NT2/D1 (cell line): ENCODE measurements at regions not wholly inside any gene's neighbourhood (a gene's known extent, or its start where the extent isn't known, plus 50 kb on each side); places are given as distances from the start of the nearest gene placed in this dataset.

Experiments
- DNase-seq: peaks from one replicate; pipeline ENCODE4 v3.0.0-alpha.2; 2011; ENCODE audit warnings: low read depth, low spot score
- H3K27me3 ChIP-seq: 2 replicates; pipeline ENCODE4 v1.6.0; 2011; ENCODE audit warnings: mild to moderate bottlenecking; ENCODE audit not compliant: insufficient read length, insufficient read depth
- H3K36me3 ChIP-seq: 2 replicates; pipeline ENCODE4 v1.6.1; 2011; ENCODE audit warnings: mild to moderate bottlenecking, low read length, mixed read lengths; ENCODE audit not compliant: insufficient read depth, insufficient read length
- H3K4me1 ChIP-seq: 2 replicates; pipeline ENCODE4 v1.5.1; 2011; ENCODE audit not compliant: insufficient read depth, insufficient read length
- H3K4me3 ChIP-seq: 2 replicates; pipeline ENCODE4 v1.5.1; 2011; ENCODE audit warnings: low read depth; ENCODE audit not compliant: insufficient read length
- H3K9ac ChIP-seq: 2 replicates; pipeline ENCODE4 v1.6.0; 2011; ENCODE audit warnings: low read depth; ENCODE audit not compliant: insufficient read length
- H3K9me3 ChIP-seq: 2 replicates; pipeline ENCODE4 v1.5.1; 2011; ENCODE audit warnings: mild to moderate bottlenecking, low read length; ENCODE audit not compliant: insufficient read depth
- SUZ12 ChIP-seq: IDR thresholded peaks from 2 replicates; pipeline ENCODE4 v1.6.1; 2011; ENCODE audit not compliant: insufficient read length, insufficient read depth; ENCODE audit errors: extremely low read depth
- YY1 ChIP-seq: IDR thresholded peaks from 2 replicates; pipeline ENCODE4 v1.6.1; 2011; ENCODE audit not compliant: insufficient read length, insufficient read depth
- ZNF274 ChIP-seq: IDR thresholded peaks from 2 replicates; pipeline ENCODE4 v1.6.1; 2011; ENCODE audit warnings: mild to moderate bottlenecking, low read depth, low read length

DNA sequence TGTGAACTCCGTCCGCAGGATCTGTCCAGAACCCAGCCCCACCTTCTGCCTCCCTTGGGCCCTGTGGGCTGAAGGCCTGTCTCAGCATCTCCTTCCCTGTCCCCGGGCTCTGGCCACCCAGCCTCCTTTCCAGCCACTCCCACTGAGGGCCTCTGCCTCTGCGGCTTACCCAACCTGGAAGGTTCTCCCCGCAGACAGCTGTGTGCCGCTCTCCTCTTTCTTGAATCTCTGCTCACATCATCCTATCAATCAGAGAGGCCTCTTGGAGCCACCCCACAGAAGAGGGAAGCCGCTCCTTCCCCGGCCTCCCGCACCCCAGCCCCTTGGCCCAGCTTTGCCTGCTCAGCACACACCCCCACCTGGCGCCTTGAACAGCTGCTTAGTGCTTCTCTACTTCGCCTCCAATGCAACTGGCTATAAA is 81.5 kb upstream of the UNC5A start:
- no peak overlapping the region for H3K4me3 ChIP-seq
- H3K9ac ChIP-seq = no peak overlapping the region
- DNase-seq = no peak
- TF ChIP-seq ZNF274 = no peak
- H3K27me3 ChIP-seq = no peaks in the 10 kb centered on the region
- peaks cover 15% of the 10 kb centered on the region for H3K4me1 ChIP-seq
- H3K36me3 ChIP-seq = no peaks in the 10 kb centered on the region
- no peaks in the 10 kb centered on the region; the same call in 1 of the 2 replicates for H3K9me3 ChIP-seq

DNA sequence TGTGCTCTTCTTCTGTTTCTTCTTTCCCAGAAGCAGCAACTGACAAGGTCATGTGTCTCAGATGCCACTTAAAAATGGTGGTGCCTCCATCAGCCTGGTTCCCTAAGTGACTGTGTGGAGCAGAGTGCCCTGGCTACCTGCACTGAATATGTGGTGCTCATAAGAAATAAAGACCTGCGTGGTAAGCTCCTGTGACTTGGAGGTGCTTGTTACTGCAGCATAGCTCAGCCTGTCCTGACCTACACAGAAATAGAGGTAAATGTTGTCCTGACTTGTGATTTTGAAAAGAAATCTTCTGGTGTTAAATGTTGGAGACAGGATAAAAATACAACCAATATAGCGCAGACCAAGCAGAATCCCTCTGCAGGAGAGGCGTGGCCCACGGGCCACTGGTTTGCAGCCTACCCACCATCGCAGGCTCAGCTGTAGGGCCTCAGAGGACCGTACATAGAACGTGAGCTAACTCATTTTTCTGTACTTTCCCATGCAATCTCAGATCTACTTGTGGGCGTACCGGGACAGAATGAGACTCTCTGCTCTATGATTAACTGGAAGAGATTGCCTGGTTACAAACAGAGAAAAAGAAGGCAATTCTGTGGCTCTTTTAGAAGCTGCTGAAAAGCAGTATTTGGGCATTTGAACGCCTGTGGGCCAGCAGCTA is 79.4 kb upstream of the UNC5A start:
- no peak for DNase-seq
- Histone ChIP-seq H3K9ac (no peak overlapping the region), H3K36me3 (no peaks in the 10 kb centered on the region), H3K9me3 (no peaks in the 10 kb centered on the region; the same call in 1 of the 2 replicates), H3K4me1 (peaks cover 12% of the 10 kb centered on the region), H3K4me3 (no peak overlapping the region), H3K27me3 (no peaks in the 10 kb centered on the region)
- TF ChIP-seq ZNF274 (no peak), SUZ12 (no peak), YY1 (no peak)

DNA sequence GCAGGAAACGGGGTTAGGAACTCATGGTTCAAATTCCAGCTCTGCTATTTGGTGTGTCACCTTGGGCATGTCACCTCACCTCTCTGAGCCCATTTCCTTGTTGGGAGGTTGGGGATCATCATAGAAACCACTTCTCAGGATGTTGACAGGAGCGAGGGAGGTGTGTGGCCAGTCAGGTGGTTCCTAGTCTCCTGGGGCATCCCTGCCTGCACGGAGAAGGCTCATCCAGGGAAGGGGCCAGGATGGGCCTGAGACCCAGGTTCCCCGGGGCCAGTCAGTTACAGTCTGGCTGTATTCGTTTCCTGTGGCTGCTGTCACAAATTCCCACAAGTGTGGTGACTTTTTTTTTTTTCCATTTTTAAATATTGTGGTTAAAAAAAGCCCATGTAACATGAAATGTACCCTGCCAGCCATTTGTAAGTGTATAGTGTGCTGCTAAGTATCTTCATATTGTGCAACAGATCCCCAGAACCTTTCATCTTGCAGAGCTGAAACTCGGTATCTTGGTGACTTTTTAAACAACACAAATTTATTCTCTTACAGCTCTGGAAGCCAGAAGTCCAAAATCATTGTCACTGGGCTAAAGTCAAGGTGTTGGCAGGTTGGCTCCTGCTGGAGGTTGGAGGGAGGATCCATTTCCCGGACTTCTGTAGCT is 78.7 kb upstream of the UNC5A start:
- Histone ChIP-seq H3K4me1 (peaks cover 14% of the 10 kb centered on the region), H3K9me3 (no peaks in the 10 kb centered on the region; the same call in 1 of the 2 replicates), H3K4me3 (no peak overlapping the region), H3K36me3 (no peaks in the 10 kb centered on the region), H3K9ac (no peak overlapping the region), H3K27me3 (no peaks in the 10 kb centered on the region)
- DNase-seq = no peak
- TF ChIP-seq SUZ12 = no peak
- no peak for TF ChIP-seq ZNF274
- TF ChIP-seq YY1 = no peak

DNA sequence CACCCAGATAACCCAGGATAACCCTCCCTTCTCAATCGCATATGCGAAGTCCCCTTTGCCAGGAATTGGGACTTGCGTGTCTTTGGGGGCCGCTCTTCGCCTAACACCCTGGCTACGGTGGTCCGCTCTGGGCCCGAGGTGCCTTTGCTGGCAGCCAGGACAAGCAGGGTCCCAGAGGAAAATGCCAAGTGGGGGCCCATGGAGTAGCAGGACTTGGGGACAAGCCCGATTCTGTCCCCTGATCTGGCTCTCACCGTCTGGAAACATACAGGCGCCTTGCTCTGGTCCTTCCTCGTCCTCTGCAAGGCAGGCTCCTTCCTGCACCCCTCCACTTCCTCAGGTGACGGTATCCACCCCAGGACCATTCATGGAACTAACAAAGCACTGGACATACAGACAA is 78.1 kb upstream of the UNC5A start:
- peaks cover 15% of the 10 kb centered on the region for H3K4me1 ChIP-seq

DNA sequence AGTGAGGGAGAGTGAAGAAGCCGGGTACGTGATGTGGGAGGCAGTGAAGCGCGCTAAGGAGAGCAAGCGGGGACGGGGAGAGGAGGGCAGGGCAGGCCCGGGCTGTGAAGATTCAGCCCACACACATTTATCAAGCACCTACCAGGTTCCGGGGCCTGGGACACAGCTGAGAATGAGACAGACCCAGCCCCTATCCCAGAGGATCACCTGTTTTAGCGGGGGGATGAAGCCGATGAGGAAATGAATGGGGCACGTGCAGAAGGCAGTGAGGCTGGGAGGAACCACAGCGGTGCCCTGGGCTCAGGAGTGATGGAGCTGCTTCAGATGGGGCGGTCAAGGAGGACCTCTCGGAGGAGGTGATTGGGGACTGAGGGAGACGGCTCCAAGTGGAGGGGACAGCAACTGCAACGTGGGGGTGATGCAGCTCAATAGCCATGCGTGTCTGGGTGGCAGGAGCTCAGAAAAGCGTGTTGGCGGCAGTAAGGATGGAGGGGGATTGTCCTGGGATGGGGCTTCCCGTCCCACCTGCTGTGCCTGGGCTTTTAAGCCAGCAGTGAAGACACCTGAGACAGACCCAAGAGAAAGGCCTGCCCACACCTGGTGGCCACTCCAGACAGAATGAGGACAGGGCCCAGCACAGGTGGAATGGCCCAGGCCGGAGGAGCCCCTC is 77.5 kb upstream of the UNC5A start:
- no peaks in the 10 kb centered on the region; the same call in 1 of the 2 replicates for H3K9me3 ChIP-seq
- no peak overlapping the region for H3K9ac ChIP-seq
- DNase-seq = no peak
- TF ChIP-seq SUZ12 = no peak
- no peak for TF ChIP-seq ZNF274
- peaks cover 17% of the 10 kb centered on the region for H3K4me1 ChIP-seq
- no peaks in the 10 kb centered on the region for H3K36me3 ChIP-seq
- H3K27me3 ChIP-seq = no peaks in the 10 kb centered on the region
- no peak overlapping the region for H3K4me3 ChIP-seq

More for the DNA sequence above, 78.1 kb upstream of the UNC5A start:
- TF ChIP-seq ZNF274 (no peak), YY1 (no peak), SUZ12 (no peak)
- H3K4me3 ChIP-seq = no peak overlapping the region
- no peaks in the 10 kb centered on the region; the same call in 1 of the 2 replicates for H3K9me3 ChIP-seq
- no peak overlapping the region for H3K9ac ChIP-seq
- DNase-seq = no peak
- H3K36me3 ChIP-seq = no peaks in the 10 kb centered on the region
- no peaks in the 10 kb centered on the region for H3K27me3 ChIP-seq

DNA sequence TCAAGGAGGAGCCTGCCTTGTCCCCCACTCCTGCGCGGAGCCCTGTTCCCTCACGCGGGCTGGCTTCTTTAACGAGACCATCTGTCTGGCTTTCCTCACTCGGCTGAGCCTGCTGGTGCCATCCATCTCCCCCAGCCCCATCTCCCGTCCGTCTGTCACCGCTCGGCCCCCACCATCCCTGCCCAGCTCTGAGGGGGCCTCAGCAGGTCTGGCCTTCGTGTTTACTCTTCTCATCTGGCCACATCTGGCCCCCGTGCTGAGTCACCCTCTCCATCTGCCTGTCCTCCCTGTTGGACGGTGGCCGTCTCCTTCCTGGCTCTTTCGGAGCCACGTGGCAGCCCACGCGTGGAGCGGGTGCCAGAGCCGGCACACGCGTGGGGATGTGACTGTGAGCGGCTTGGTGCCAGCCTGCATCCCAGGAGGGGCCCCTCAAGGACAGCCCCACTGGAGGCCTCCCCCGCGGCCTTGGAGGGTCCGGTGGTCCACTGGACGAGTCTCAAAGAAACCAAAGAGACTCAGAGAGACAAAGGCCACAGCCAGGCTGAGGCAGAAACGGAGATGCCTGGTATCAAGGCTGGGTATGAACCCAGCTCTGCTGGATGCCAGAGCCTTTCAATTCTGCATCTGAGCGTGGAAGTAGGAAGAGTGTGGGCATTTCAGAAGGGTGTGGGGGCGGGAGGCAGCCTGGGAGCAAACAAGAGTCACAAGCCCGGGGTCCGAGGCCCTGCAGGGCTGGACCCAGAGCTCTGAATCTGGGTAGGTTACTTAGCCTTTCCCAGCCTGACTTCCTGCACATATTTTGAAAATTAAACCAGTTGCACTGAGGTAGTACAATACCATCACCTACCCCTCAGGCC is 76.7 kb upstream of the UNC5A start:
- no peak overlapping the region for H3K4me3 ChIP-seq
- H3K4me1 ChIP-seq = peaks cover 16% of the 10 kb centered on the region
- H3K9ac ChIP-seq = no peak overlapping the region
- no peaks in the 10 kb centered on the region for H3K27me3 ChIP-seq
- H3K36me3 ChIP-seq = no peaks in the 10 kb centered on the region
- no peak for DNase-seq
- TF ChIP-seq YY1 = no peak
- TF ChIP-seq ZNF274 = no peak
- no peak for TF ChIP-seq SUZ12
- no peaks in the 10 kb centered on the region; the same call in 1 of the 2 replicates for H3K9me3 ChIP-seq
